Right lobe of liver (tissue), 4 donors: ENCODE measurements at regions not wholly inside any gene's neighbourhood (a gene's known extent, or its start where the extent isn't known, plus 50 kb on each side); places are given as distances from the start of the nearest gene placed in this dataset.

Experiments used
- POLR2A ChIP-seq: fragments of 450-650 bp; IDR thresholded peaks from one replicate; pipeline ENCODE4 v1.6.1; 2017; ENCODE audit warnings: antibody characterized with exemption, mild to moderate bottlenecking
- TF ChIP-seq, protein P1 (sequence below), 4 donors: fragments of 200-600 bp in 3 of 4; fragments of 450-650 bp in 1 of 4; IDR thresholded peaks; one replicate each; pipeline versions ENCODE4 v1.5.1 to v1.8.0; 2016 to 2022; ENCODE audit warnings: antibody characterized with exemption in 4 of 4, mild to moderate bottlenecking in 2 of 4
- donor health status: DM: no; HTN: no; CAD: no.
- donor health status: DM: no; HTN: no; CAD: no.
- donor health status: DM: no; HTN: yes; CAD: no.

DNA sequence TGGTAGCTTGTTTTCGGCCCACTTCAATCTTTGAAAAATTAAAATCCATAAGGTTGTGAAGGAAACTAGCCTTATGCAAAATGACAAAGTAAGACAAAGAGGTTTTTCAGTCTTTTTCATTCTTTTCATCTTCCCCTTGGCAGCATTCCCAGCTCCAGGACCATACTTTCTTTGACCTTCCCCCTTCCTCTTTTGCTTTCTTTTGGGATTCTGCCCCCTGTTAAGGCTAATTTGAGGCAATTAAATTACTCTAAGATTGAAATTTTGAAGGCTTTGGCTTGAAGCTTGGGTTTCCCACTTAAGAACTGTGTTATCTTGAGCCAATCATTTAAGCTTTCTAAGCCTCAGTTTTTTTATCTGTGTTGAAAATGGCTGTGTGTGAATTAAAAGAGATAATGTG, 124.9 kb downstream of the DACT1 start:
- TF ChIP-seq, protein P1, sequence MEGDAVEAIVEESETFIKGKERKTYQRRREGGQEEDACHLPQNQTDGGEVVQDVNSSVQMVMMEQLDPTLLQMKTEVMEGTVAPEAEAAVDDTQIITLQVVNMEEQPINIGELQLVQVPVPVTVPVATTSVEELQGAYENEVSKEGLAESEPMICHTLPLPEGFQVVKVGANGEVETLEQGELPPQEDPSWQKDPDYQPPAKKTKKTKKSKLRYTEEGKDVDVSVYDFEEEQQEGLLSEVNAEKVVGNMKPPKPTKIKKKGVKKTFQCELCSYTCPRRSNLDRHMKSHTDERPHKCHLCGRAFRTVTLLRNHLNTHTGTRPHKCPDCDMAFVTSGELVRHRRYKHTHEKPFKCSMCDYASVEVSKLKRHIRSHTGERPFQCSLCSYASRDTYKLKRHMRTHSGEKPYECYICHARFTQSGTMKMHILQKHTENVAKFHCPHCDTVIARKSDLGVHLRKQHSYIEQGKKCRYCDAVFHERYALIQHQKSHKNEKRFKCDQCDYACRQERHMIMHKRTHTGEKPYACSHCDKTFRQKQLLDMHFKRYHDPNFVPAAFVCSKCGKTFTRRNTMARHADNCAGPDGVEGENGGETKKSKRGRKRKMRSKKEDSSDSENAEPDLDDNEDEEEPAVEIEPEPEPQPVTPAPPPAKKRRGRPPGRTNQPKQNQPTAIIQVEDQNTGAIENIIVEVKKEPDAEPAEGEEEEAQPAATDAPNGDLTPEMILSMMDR (IDR thresholded peaks at IDR 0.05), result no peak
- TF ChIP-seq POLR2A, result no peak
